ENCODE measurements at regions not wholly inside any gene's neighbourhood (a gene's known extent, or its start where the extent isn't known, plus 50 kb on each side); places are given as distances from the start of the nearest gene placed in this dataset.
"Not testable (repeated sequence)": the region's sequence is repeated elsewhere in the genome, so short reads cannot be mapped to it uniquely, and the experiment has no call there.

GRCh38 chr3:72081471-72082185 is 296.7 kb upstream of the PROK2 start:
- in situ Hi-C loops (cut with MboI; ENCODE audit: low sequenced_read_pairs) = no loop called here

GRCh38 chr3:72080800-72081199 is 295.9 kb upstream of the PROK2 start:
- in situ Hi-C loops (cut with MboI; ENCODE audit: low sequenced_read_pairs) = no loop called here

GRCh38 chr3:72080095-72080494 is 295.1 kb upstream of the PROK2 start:
- in situ Hi-C loops (cut with MboI; ENCODE audit: low sequenced_read_pairs) = no loop called here

GRCh38 chr3:72079369-72079872 is 294.5 kb upstream of the PROK2 start:
- in situ Hi-C loops (cut with MboI; ENCODE audit: low sequenced_read_pairs) = no loop called here

GRCh38 chr3:72078676-72079368 is 293.9 kb upstream of the PROK2 start:
- in situ Hi-C loops (cut with MboI; ENCODE audit: low sequenced_read_pairs) = no loop called here

- in situ Hi-C loops (cut with MboI; ENCODE audit: low sequenced_read_pairs) = no loop called here
Observed at GRCh38 chr3:72077473-72078259, 292.7 kb upstream of the PROK2 start.

- in situ Hi-C loops (cut with MboI; ENCODE audit: low sequenced_read_pairs) = not testable (repeated sequence)
Observed at GRCh38 chr3:72075848-72076247, 290.9 kb upstream of the PROK2 start.

GRCh38 chr3:72071624-72072023 is 286.7 kb upstream of the PROK2 start:
- in situ Hi-C loops (cut with MboI; ENCODE audit: low sequenced_read_pairs) = no loop called here

GRCh38 chr3:72070005-72070404 is 285.1 kb upstream of the PROK2 start:
- in situ Hi-C loops (cut with MboI; ENCODE audit: low sequenced_read_pairs) = no loop called here

- in situ Hi-C loops (cut with MboI; ENCODE audit: low sequenced_read_pairs) = no loop called here
Observed at GRCh38 chr3:72069543-72069942, 284.6 kb upstream of the PROK2 start.

- in situ Hi-C loops (cut with MboI; ENCODE audit: low sequenced_read_pairs) = no loop called here
Observed at GRCh38 chr3:72068621-72069020, 283.7 kb upstream of the PROK2 start.

GRCh38 chr3:72067721-72068120 is 282.8 kb upstream of the PROK2 start:
- in situ Hi-C loops (cut with MboI; ENCODE audit: low sequenced_read_pairs) = no loop called here

- in situ Hi-C loops (cut with MboI; ENCODE audit: low sequenced_read_pairs) = no loop called here
Observed at GRCh38 chr3:72065872-72066641, 281.1 kb upstream of the PROK2 start.

- in situ Hi-C loops (cut with MboI; ENCODE audit: low sequenced_read_pairs) = no loop called here
Observed at GRCh38 chr3:72065236-72065635, 280.3 kb upstream of the PROK2 start.

- in situ Hi-C loops (cut with MboI; ENCODE audit: low sequenced_read_pairs) = not testable (repeated sequence)
Observed at GRCh38 chr3:72064727-72065126, 279.8 kb upstream of the PROK2 start.

- in situ Hi-C loops (cut with MboI; ENCODE audit: low sequenced_read_pairs) = no loop called here
Observed at GRCh38 chr3:72062017-72062416, 277.1 kb upstream of the PROK2 start.

- in situ Hi-C loops (cut with MboI; ENCODE audit: low sequenced_read_pairs) = no loop called here
Observed at GRCh38 chr3:72060447-72061034, 275.6 kb upstream of the PROK2 start.

- in situ Hi-C loops (cut with MboI; ENCODE audit: low sequenced_read_pairs) = no loop called here
Observed at GRCh38 chr3:72058493-72059081, 273.6 kb upstream of the PROK2 start.

- in situ Hi-C loops (cut with MboI; ENCODE audit: low sequenced_read_pairs) = no loop called here
Observed at GRCh38 chr3:72055436-72055835, 270.5 kb upstream of the PROK2 start.

GRCh38 chr3:72054976-72055375 is 270.0 kb upstream of the PROK2 start:
- in situ Hi-C loops (cut with MboI; ENCODE audit: low sequenced_read_pairs) = no loop called here

Data from HL-60/S4 treated with retinoic acid at 250 ng/mL for 4 days and 3 days (cell line).